GM18507 (cell line): ENCODE measurements at regions not wholly inside any gene's neighbourhood (a gene's known extent, or its start where the extent isn't known, plus 50 kb on each side); places are given as distances from the start of the nearest gene placed in this dataset.
"Not testable (repeated sequence)": the region's sequence is repeated elsewhere in the genome, so short reads cannot be mapped to it uniquely, and the experiment has no call there.

Experiments used
- DNase-seq: peaks from one replicate; pipeline ENCODE4 v3.0.0; 2011; ENCODE audit warnings: low read depth; ENCODE audit not compliant: insufficient read length; ENCODE audit errors: extremely low spot score
- FAIRE-seq: peaks from 2 replicates; lab custom pipeline; 2011; peaks lifted over from hg19 to GRCh38; lab: Jason Lieb, UNC

DNA sequence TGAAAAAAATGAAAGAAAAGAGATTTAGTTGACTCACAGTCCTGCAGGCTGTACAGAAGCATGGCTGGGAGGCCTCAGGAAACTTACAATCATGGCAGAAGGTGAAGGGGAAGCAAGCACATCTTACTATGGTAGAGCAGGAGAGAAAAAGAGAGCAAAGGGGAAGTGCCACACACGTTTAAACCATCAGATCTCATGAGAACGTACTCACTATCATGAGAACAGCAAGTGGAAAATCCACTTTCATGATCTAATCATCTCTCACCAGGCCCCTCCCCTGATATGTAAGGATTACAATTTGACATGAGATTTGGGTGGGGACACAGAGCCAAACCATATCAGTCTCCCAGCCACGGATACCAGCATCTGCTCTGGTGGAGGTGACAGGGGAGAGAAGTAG lies 50.8 kb upstream of the CPOX start:
- DNase-seq (no peak), FAIRE-seq (peak; percentile 50)

DNA sequence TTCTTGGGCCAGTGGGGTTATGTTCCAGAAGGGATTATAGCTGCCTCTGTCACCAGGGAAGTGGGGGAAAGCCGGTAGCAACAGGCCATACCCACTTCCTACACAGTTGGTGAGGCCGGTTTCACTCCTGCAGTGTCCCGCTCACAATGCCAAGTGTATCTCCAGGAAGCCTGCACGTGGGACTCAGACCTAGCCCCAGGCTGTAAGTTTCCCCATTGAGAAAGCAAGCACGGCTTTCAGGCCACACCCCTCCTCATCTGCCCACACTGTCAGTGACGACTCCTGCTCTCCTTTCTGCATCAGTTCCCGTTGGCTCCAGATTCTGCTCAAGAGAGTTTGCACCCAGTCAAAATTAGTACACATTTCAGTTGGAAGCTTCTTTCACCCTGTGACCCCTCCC lies 51.6 kb upstream of the CPOX start:
- peak; percentile 62 for FAIRE-seq
- no peak for DNase-seq

DNA sequence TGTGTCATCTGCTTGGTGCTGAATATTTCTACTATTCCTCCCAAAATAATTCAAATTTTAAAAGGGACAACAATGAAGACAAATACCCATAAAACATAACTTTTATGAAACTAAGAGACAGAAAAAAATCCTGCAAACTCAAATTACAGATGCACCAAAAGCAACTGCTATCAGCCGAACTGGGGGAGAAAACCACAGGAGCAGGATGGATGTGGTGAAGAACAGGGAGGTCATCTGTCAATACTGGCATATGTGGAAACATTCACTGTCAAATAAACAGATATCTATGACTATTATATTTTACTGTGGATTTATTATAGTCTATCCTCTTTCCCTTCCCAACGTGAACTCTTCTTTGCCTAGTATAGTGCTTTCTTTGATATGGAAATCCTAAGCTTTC lies 53.3 kb upstream of the CPOX start:
- no peak for DNase-seq
- no peak for FAIRE-seq

DNA sequence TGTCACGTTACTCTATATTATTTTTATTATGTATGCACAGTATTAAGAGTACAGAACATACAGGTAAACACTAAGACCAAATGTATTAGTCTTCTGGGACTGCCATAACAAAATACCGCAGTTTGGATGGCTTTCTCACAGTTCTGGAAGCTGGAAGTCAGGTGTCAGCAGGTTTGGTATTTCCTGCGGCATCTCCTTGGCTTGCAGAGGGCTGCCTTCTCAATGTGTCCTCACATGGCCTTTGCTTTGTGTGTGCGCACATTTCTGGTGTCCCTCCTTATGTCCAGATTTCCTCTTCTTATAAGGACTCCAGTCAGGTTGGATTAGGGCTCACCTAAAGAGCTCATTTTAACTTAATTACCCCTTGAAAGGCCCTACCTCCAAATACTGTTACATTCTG lies 53.8 kb upstream of the CPOX start:
- FAIRE-seq (no peak), DNase-seq (no peak)

DNA sequence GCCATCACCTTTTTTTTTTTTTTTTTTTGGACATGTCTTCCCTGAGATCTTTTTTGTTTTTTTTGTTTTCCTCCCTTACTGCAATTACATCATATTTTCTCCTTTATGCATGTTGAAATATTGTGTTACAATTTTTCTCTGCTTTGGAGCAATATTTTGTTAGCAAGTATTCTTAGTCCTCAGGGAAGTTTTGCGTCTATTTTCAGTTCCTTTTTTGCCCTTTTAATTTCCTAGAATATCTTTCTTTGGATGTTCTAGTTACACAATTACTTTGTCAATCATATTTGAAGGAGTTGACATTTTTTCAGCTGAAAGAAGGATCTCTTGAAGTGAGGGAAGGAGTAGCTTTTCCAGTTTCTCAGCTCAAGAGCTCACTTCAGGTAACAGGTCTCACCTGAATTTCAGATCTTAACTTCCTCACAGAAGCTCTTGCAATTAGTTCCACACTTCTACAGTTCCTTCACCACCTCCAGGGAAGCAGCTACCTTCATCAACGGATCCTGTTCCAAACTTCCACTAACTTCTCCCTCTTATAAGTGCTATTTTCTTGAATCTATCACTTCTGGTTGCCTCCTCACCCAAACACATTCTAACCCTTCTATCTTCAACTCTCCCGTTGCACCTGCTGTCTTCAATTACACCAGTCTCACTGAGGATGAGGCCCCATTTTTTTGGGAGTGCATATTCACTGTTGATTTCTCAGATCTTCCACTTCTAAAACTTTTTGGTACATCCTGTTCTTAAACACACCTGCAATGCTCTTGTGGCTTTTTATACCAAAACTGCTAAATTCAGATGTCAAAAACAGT lies 57.8 kb upstream of the CPOX start:
- no peak for FAIRE-seq
- no peak for DNase-seq

DNA sequence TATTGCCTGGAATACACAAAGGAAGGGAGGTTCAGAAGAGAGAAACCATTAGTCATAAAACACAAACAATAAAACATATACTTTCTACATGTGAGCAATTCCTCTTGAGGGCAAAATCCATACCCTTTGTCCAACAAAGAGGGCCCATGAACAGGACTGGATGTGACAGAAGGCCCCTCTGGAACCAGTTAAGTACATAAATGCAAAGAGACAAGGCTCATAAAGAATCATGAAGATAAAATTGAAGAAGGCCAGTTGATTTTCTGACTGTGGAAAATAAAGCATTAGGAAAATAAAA lies 58.3 kb upstream of the CPOX start:
- no peak for DNase-seq
- FAIRE-seq: no peak

DNA sequence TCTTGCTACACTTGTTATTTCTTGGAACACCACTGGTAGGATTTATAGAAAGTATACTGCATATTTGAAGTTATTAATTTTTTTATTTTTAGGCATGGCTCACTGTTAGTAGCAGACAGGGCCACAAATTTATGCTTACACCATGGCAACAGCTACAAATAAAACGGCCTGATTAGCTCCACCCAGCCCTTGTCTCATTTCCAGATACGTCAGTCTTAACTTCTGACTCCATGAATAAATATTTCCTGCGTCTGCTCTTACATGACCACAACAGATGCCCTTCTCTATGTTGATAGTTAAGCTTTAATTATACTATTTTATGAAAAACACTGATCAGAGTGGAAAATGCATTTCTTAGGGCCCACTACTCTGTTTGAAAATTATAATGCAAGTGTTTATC lies 62.3 kb upstream of the CPOX start:
- DNase-seq: no peak
- no peak for FAIRE-seq

DNA sequence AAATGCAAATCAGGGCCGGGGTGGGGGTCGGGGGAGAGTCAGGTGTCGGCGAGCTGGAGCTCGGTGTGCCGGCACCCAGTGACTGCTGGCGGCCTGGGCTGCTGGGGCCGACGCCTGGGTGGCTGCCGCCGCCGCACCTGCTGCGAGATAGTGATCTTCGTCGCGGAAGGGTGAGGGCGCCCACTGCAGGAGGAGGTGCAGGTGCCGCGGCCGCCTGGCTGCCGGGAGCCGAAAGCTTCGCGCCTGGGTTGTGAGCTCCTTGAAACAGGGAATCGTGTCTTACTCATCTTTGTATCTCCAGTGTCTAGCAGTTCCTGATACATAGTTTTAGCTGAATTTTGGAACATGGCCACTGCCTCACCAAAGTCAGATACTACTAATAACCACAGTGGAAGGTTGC lies 64.0 kb upstream of the CPOX start:
- FAIRE-seq: peak; percentile 33
- peak; percentile 12 for DNase-seq

DNA sequence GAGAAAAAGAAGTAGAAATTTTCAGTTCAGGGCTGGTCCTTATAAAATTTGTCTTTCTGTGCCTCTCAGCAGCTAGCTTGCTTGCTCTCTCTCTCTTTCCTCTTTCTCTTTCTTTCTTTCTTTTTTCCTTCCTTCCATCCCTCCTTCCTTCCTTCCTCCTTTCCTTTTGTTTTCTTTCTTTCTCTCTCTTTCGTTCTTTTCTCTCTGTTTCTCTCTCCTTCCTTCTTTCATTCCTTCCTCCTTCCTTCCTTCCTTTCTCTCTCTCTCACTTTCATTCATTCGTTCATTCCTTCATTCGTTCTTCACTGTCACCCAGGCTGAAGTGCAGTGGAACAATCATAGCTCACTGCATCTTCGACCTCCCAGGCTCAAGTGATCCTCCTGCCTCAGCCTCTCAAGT lies 69.3 kb upstream of the CPOX start:
- no peak for DNase-seq
- FAIRE-seq: no peak

DNA sequence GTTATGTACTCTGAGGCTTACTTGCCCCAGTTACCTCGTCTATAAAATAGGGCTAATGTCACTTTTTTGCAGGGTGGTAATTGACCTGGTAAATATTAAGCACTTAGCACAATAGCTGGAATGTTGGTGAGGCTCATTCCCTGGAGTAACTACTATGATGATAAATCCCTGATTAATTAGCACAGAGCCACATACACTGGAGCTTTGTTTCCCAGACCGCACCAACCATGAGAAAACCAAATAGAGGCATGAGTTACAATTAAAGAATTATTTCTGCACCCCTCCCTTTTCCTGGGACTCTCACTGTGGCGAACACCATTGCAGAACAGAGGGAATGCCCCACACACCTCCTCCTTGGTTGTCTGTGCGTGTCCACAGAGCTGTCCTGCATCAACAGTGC lies 76.6 kb upstream of the CPOX start:
- DNase-seq (no peak), FAIRE-seq (no peak)

DNA sequence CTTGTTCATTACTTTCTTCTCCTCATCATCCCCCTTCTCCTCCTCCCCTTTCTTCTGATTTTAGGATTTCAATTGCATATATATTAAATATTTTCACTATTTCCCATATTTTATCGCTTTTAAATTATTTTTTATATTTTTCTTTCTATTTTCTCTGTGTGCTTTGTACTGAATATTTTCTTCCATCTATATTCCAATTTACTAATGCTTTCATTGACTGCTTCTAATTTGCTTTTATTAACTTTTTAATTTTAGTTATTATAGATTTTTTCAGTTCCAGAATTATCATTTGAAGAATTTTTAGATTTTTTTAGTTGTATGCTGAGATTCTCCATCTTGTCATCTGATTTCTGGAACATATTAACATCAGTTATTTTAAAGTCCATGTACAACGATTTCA lies 83.2 kb upstream of the ST3GAL6 start:
- no peak for DNase-seq
- FAIRE-seq: no peak

DNA sequence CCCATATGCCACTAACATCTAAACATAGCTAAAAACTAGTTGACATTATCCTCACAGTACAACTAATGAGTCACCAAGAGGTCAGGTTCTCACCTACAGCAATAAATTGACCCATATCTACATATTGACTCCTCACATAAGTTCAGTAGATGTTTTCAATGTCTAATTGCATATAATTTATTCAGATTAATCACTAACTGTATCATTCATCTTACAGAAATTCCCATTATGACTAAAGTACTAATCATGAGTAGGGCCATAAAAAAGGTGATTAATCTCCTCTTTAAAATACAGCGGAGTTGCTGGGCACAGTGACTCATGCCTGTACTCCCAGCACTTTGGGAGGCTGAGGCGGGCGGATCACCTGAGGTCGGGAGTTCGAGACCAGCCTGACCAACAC lies 82.4 kb upstream of the ST3GAL6 start:
- FAIRE-seq (no peak), DNase-seq (no peak)

DNA sequence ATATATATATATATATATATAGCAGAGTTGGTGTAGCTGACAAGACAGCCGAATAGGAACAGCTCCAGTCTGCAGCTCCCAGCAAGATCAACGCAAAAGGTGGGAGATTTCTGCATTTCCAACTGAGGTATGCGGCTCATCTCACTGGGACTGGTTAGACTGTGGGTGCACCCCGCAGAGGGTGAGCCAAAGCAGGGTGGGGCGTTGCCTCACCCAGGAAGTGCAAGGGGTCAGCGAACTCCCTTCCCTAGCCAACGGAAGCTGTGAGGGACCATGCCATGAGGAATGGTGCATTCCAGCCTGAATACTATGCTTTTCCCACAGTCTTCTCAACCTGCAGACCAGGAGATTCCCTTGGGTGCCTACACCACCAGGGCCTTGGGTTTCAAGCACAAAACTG lies 81.7 kb upstream of the ST3GAL6 start:
- FAIRE-seq: no peak
- DNase-seq: no peak

DNA sequence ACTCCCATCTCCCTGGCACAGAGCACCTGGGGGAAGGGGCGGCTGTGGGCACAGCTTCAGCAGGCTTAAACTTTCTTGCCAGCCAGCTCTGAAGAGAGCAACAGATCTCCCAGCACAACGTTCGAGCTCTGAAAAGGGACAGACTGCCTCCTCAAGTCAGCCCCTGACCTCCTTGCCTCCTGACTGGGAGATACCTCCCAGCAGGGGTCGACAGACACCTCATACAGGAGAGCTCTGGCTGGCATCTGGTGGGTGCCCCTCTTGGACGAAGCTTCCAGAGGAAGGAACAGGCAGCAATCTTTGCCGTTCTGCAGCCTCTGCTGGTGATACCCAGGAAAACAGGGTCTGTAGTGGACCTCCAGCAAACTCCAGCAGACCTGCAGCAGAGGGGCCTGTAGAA lies 80.7 kb upstream of the ST3GAL6 start:
- not testable (repeated sequence) for FAIRE-seq, DNase-seq

DNA sequence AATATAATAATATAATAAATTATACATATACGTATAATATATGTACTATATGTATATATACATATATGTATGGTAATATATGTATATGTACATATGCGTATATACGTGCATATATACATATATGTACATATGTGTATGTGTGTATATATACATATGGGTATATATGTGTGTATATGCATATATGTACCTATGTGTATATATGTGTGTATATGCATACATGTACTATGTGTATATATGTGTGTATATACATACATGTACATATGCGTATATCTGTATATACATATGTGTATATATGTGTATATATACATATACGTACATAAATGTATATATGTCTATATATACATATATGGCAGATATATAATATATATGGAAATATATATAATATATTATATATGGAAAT lies 74.8 kb upstream of the ST3GAL6 start:
- no peak for FAIRE-seq
- no peak for DNase-seq

DNA sequence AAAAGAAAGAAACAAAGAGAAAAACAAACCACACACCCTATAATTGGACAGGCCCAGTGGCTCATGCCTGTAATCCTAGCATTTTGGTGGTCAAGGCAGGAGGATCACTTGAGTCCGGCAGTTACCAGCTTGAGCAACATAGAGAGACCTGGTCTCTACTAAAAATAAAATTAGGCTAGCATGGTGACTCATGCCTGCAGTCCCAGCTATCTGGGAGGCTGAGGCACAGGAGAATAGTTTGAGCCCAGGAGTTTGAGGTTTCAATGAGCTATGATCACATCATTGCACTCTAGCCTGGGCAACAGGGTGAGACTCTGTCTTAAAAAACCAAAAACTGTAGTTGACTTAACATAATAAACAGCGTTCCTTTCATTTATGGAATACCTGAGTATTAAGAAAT lies 72.3 kb upstream of the ST3GAL6 start:
- FAIRE-seq: no peak

DNA sequence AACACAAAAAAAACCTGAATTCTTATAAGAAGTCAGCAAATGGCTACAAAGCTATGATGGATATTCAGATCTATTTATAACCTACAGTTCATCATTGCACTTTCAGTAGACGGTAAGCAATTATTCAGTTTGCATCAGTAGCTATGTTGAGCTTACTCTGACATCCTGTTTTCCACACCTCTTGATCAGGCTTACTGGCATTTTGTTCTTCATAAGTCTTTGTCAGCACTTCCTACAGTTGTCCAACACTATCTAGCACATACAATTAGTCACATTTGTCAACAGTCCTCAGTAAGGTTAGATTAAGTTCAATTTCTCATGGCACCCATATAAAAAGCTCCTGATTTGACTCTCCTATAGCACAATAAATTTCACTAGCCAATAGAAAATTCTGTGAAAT lies 71.2 kb upstream of the ST3GAL6 start:
- FAIRE-seq (no peak), DNase-seq (no peak)

More for the DNA sequence above, 72.3 kb upstream of the ST3GAL6 start:
- DNase-seq: no peak

DNA sequence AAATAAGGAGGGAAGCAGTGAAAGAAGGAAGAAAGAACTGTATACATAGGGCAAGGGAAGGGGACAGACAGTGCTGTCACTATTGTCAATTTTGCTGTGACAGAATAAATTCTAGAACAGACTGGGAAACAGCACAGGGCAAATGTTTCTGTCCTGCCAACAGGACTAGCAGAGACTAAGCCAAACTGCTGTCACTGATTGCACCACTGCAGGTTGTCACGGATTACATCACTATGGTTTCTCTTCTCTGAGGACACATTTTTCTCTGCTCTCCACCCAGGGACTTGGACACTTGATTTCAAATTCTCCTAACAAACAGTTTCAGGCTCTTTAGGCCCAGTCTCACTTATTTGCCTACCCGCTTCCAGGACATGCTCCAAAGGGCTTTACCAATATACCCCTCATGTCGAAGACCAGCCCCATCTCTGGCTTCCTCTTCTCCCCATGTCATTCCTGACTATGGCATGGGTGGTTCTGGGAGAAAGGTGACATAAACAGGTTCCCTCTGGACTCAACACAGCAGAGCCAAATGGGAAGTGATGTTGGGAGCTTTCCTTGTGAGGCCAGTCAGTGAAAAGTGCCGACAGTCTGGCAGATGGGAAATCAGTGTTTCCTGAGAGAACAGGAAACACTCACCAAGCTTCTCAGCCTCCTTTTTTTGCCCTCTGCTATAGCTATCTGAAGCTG lies 70.2 kb upstream of the ST3GAL6 start:
- no peak for DNase-seq
- no peak for FAIRE-seq

DNA sequence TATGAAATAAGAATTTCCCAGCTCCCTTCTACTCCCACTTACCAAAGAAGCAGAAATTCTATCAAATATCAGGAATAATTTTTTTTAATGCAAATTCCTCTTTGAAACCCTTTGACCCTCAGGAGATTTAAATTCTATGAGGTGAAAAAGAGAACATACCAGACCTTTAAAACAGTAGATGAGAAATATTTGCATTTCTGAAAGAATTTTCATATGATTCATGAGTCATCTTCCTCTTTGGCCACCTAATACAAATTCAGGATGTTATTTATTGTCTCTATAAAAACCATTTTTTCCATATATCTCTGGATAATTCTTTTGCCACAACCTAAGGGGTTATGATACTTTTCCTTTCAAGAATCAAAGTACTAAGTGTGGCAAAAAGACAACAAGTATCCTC lies 67.3 kb upstream of the ST3GAL6 start:
- no peak for DNase-seq
- FAIRE-seq: no peak

DNA sequence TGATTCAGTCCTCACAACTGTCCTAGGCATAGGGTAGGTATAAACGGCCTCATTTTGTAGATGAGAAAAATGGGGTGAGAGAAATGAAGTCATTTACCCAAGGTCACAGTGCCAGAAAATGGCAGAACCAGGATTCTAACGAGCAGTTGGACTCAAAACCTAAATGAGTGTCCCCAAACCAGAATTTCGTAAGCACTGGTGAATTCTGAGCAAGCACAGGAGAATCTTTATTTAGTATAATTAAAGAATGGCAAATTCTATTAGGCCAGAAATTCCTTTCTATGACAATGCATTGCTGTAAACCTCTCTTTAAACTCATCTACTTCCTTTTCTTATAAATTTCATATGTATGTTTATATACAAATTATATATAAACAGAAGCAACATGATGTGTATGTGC lies 66.8 kb upstream of the ST3GAL6 start:
- not testable (repeated sequence) for FAIRE-seq, DNase-seq

DNA sequence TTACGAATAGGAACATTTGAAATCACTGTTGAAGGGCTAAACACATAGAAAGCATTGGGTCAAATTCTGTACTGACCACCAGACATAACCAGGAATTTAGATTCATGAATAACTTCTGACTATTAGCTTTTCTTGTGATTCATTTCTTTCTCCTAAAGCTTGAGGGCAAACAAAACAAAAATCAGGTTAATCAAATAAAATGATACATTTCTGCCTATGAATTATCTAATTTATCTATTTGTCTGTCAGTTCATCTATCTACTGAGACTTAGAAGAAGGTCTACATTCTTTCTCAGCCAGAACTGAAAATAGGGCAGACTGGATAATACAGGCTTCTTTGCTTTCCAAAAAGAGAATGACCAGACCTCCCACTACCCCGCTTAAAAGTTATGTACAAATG lies 65.9 kb upstream of the ST3GAL6 start:
- no peak for FAIRE-seq

More for the DNA sequence above, 65.9 kb upstream of the ST3GAL6 start:
- DNase-seq: no peak
